MM.1S (cell line): ENCODE measurements at regions not wholly inside any gene's neighbourhood (a gene's known extent, or its start where the extent isn't known, plus 50 kb on each side); places are given as distances from the start of the nearest gene placed in this dataset.

Experiments used
- EZH2 ChIP-seq: fragments of 300-600 bp; sonication (generic); optimal IDR thresholded peaks from 2 replicates; pipeline ENCODE3; 2017; ENCODE audit warnings: low read depth, mild to moderate bottlenecking, antibody characterized with exemption, low read length, mixed read lengths
- EZH2phosphoT487 ChIP-seq: fragments of 300-600 bp; sonication (generic); IDR thresholded peaks from 2 replicates; pipeline ENCODE4 v1.6.1; 2018; ENCODE audit warnings: antibody characterized with exemption, low read length
- TF ChIP-seq, protein P1 (sequence below): fragments of 300-600 bp; sonication (generic); IDR thresholded peaks from 2 replicates; pipeline ENCODE4 v1.5.1; 2016; ENCODE audit warnings: antibody characterized with exemption, low read length, mixed read lengths

DNA sequence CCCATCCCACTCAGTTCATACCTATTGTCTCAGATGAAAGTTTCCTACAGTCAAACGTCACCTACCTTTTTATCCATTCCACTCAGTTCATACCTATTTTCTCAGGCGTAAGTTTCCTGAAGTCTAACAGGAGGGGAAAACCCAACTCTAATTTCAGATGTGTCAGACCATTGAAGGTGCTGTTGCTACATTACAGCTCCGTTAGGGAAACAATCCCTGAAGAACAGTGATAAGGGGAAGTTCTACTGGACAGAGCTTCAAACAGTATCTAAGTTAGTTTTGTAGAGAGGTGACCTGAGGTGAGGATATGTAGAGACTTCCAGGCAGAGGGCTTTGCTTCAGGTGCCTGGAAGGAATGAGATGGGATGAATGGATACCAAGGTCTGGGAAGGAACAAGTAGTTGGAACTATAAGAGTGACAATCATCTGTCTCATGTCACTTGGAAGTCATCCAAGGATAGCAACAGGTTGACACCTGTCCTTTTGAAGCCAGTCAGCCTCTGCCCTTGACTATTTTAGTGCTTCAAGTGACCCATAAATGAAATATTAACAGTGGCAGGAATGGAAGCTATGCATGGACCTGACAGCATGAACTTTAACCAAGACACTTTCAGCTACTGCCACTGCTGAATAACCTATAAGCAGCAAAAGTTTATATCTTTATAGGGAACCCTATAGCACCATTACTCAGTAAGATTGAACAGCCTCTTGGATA, 191.6 kb upstream of the MOCS1 start:
- no peak for TF ChIP-seq EZH2
- TF ChIP-seq, protein P1, sequence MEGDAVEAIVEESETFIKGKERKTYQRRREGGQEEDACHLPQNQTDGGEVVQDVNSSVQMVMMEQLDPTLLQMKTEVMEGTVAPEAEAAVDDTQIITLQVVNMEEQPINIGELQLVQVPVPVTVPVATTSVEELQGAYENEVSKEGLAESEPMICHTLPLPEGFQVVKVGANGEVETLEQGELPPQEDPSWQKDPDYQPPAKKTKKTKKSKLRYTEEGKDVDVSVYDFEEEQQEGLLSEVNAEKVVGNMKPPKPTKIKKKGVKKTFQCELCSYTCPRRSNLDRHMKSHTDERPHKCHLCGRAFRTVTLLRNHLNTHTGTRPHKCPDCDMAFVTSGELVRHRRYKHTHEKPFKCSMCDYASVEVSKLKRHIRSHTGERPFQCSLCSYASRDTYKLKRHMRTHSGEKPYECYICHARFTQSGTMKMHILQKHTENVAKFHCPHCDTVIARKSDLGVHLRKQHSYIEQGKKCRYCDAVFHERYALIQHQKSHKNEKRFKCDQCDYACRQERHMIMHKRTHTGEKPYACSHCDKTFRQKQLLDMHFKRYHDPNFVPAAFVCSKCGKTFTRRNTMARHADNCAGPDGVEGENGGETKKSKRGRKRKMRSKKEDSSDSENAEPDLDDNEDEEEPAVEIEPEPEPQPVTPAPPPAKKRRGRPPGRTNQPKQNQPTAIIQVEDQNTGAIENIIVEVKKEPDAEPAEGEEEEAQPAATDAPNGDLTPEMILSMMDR: no peak
- no peak for TF ChIP-seq EZH2phosphoT487
